ENCODE measurements at regions not wholly inside any gene's neighbourhood (a gene's known extent, or its start where the extent isn't known, plus 50 kb on each side); places are given as distances from the start of the nearest gene placed in this dataset.

GRCh38 chr11:127524618-127525017 lies 524.0 kb upstream of the KIRREL3 start:
- TF ChIP-seq PATZ1 (CRISPR knock-in tag; IDR thresholded peaks at IDR 0.05; ENCODE audit: borderline replicate concordance) (no peak), POU6F1 (CRISPR knock-in tag; IDR thresholded peaks at IDR 0.05; ENCODE audit: borderline replicate concordance, low read depth) (no peak), ISL1 (CRISPR knock-in tag; IDR thresholded peaks at IDR 0.05) (no peak)

GRCh38 chr11:127521413-127521812 lies 520.8 kb upstream of the KIRREL3 start:
- TF ChIP-seq BACH2 (CRISPR knock-in tag; IDR thresholded peaks at IDR 0.05; ENCODE audit: borderline replicate concordance), result no peak
- no peak for TF ChIP-seq GLIS3 (CRISPR knock-in tag; IDR thresholded peaks at IDR 0.05)
- TF ChIP-seq TOX (CRISPR knock-in tag; IDR thresholded peaks at IDR 0.05; ENCODE audit: borderline replicate concordance), result no peak
- TF ChIP-seq ISL1 (CRISPR knock-in tag; IDR thresholded peaks at IDR 0.05), result no peak
- TF ChIP-seq ZNF565 (CRISPR knock-in tag; conservative IDR thresholded peaks at IDR 0.05; ENCODE audit: low read depth), result no peak
- TF ChIP-seq POU6F1 (CRISPR knock-in tag; IDR thresholded peaks at IDR 0.05; ENCODE audit: borderline replicate concordance, low read depth), result no peak
- TF ChIP-seq ZNF70 (CRISPR knock-in tag; IDR thresholded peaks at IDR 0.05), result no peak
- ATAC-seq, result no peak

More at GRCh38 chr11:127524618-127525017, 524.0 kb upstream of the KIRREL3 start:
- ATAC-seq, result no peak

DNA sequence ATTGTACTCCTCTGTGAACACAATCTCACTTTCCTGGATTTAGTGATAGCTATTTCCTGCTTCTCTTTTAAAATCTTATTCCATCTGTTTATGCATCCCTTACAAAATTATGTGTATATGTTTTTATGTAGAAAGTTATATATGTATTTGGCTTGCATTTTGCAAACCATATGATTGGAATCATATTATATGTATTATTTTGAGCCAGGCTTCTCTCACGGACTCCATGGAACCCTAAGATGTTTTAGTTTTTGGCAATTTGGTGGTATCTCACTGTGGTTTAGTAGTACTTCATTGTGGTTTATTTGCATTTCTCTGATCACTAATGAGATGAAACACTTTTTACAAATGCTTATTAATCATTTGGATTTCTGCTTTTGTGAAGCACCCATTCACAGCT lies 507.3 kb upstream of the KIRREL3 start:
- TF ChIP-seq, protein P1, sequence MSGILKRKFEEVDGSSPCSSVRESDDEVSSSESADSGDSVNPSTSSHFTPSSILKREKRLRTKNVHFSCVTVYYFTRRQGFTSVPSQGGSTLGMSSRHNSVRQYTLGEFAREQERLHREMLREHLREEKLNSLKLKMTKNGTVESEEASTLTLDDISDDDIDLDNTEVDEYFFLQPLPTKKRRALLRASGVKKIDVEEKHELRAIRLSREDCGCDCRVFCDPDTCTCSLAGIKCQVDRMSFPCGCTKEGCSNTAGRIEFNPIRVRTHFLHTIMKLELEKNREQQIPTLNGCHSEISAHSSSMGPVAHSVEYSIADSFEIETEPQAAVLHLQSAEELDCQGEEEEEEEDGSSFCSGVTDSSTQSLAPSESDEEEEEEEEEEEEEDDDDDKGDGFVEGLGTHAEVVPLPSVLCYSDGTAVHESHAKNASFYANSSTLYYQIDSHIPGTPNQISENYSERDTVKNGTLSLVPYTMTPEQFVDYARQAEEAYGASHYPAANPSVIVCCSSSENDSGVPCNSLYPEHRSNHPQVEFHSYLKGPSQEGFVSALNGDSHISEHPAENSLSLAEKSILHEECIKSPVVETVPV (CRISPR knock-in tag; IDR thresholded peaks at IDR 0.05), result no peak
- TF ChIP-seq OSR1 (CRISPR knock-in tag; IDR thresholded peaks at IDR 0.05) (no peak), TCF4 (CRISPR knock-in tag; IDR thresholded peaks at IDR 0.05; ENCODE audit: borderline replicate concordance) (no peak), BACH2 (CRISPR knock-in tag; IDR thresholded peaks at IDR 0.05; ENCODE audit: borderline replicate concordance) (no peak), ZC3H10 (CRISPR knock-in tag; IDR thresholded peaks at IDR 0.05) (no peak), ZFP30 (CRISPR knock-in tag; IDR thresholded peaks at IDR 0.05) (no peak), RARB (CRISPR knock-in tag; IDR thresholded peaks at IDR 0.05) (no peak), ISL1 (CRISPR knock-in tag; IDR thresholded peaks at IDR 0.05) (no peak), TOX (CRISPR knock-in tag; IDR thresholded peaks at IDR 0.05; ENCODE audit: borderline replicate concordance) (no peak), ZNF565 (CRISPR knock-in tag; conservative IDR thresholded peaks at IDR 0.05; ENCODE audit: low read depth) (no peak), POU6F1 (CRISPR knock-in tag; IDR thresholded peaks at IDR 0.05; ENCODE audit: borderline replicate concordance, low read depth) (no peak), SNAI2 (CRISPR knock-in tag; IDR thresholded peaks at IDR 0.05) (no peak), ZNF8 (CRISPR knock-in tag; IDR thresholded peaks at IDR 0.05) (no peak), ZNF70 (CRISPR knock-in tag; IDR thresholded peaks at IDR 0.05) (no peak), ESRRG (CRISPR knock-in tag; IDR thresholded peaks at IDR 0.05) (no peak)
- ATAC-seq, result no peak

- TF ChIP-seq RARB (CRISPR knock-in tag; IDR thresholded peaks at IDR 0.05), result no peak
- TF ChIP-seq BACH2 (CRISPR knock-in tag; IDR thresholded peaks at IDR 0.05; ENCODE audit: borderline replicate concordance), result no peak
- TF ChIP-seq ZNF565 (CRISPR knock-in tag; conservative IDR thresholded peaks at IDR 0.05; ENCODE audit: low read depth), result no peak
- no peak for ATAC-seq
Measured at GRCh38 chr11:127506647-127507046, 506.1 kb upstream of the KIRREL3 start.

DNA sequence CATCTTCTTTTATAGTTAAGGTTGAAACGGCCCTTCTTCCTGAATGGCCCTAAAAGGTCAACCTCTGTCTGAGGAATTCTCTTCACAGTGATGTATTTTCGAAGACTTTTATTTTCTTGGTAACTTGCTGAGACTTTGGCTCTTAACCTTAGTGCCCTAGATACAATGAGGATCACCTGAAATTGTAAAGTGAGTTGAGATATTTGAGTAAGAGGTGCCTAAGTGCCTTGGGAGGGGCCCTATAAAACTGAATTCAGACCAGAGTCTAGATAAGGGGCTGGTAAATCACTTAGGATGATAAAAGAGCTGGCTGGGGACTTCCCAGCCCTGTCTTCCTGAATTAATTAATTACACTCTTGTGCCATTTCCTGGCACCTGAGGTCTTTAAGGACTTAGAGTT lies 505.6 kb upstream of the KIRREL3 start:
- TF ChIP-seq ZNF8 (CRISPR knock-in tag; IDR thresholded peaks at IDR 0.05) (no peak), ZNF70 (CRISPR knock-in tag; IDR thresholded peaks at IDR 0.05) (no peak), ZFP30 (CRISPR knock-in tag; IDR thresholded peaks at IDR 0.05) (no peak), OSR1 (CRISPR knock-in tag; IDR thresholded peaks at IDR 0.05) (no peak)
- no peak for ATAC-seq
